ENCODE measurements at regions not wholly inside any gene's neighbourhood (a gene's known extent, or its start where the extent isn't known, plus 50 kb on each side); places are given as distances from the start of the nearest gene placed in this dataset.

- TF ChIP-seq CTCF (IDR thresholded peaks at IDR 0.05): no peak
- TF ChIP-seq POLR2A (IDR thresholded peaks at IDR 0.05): no peak
Observed at GRCh38 chr6:55088902-55089301, 85.4 kb upstream of the HCRTR2 start.
